HepG2 (cell line): ENCODE measurements at regions not wholly inside any gene's neighbourhood (a gene's known extent, or its start where the extent isn't known, plus 50 kb on each side); places are given as distances from the start of the nearest gene placed in this dataset.

Experiments
- ATAC-seq: fragments of 200-7000 bp; cut with Tn5 transposase; 3 replicates; pipeline ENCODE4 v1.9.1; 2020; ENCODE audit warnings: mild to moderate bottlenecking, moderate library complexity
- BruUV-seq: library from RNA; stranded (reverse); fragments of 400-500 nt; replicated peaks from 2 replicates; lab custom pipeline; 2021; lab: Mats Ljungman, UMichigan
- CTCF ChIA-PET: fragments of 300-600 bp; formaldehyde crosslinking; extraction: SDS; loops from one replicate; lab custom pipeline; 2021; ENCODE audit warnings: low total read pairs, inconsistent platforms, low intra/inter-chr PET ratio; lab: Yijun Ruan, JAX
- POLR2A ChIA-PET: fragments of 350-600 bp; sonication (Branson Sonifier 250); formaldehyde crosslinking; loops from one replicate; lab custom pipeline; 2020; ENCODE audit warnings: antibody characterized with exemption, inconsistent platforms; lab: Yijun Ruan, JAX
- DNase-seq: peaks from one replicate; pipeline ENCODE4 v3.0.0-alpha.2; 2015; ENCODE audit warnings: low spot score
- FAIRE-seq: peaks from 3 replicates; lab custom pipeline; 2011; peaks lifted over from hg19 to GRCh38; lab: Jason Lieb, UNC
- H2AFZ ChIP-seq: one replicate; pipeline ENCODE4 v1.6.1; 2011; ENCODE audit warnings: low read length, inconsistent platforms
- H3K27ac ChIP-seq: fragments of 300-600 bp; 3 replicates; pipeline ENCODE4 v1.8.0; 2011; ENCODE audit warnings: mixed run types, mild to moderate bottlenecking, mixed read lengths, low read length, inconsistent platforms; ENCODE audit not compliant: insufficient read depth; ENCODE audit errors: extremely low read length
- H3K27me3 ChIP-seq, 2 experiments: fragments of 200-600 bp in 1 of 2; 2 replicates in 1 of 2; 3 replicates in 1 of 2; pipeline versions ENCODE4 v1.6.0 to v1.8.0; 2011; ENCODE audit warnings: low read length in 2 of 2, mild to moderate bottlenecking in 2 of 2, moderate library complexity in 2 of 2, inconsistent platforms in 1 of 2; ENCODE audit not compliant: insufficient read depth in 2 of 2, control insufficient read depth in 1 of 2
- H3K36me3 ChIP-seq, 2 experiments: fragments of 200-600 bp in 1 of 2; replicated peaks in 1 of 2; 2 replicates in 1 of 2; 3 replicates in 1 of 2; pipeline versions ENCODE4 v1.5.1 to v1.8.0; 2011; ENCODE audit warnings: low read length in 2 of 2, inconsistent platforms in 1 of 2; ENCODE audit not compliant: insufficient read depth in 2 of 2, control insufficient read depth in 1 of 2
- H3K4me1 ChIP-seq: 2 replicates; pipeline ENCODE4 v1.5.1; 2012; ENCODE audit warnings: low read length, inconsistent platforms; ENCODE audit not compliant: insufficient read depth
- H3K4me2 ChIP-seq: 2 replicates; pipeline ENCODE4 v1.6.0; 2011; ENCODE audit warnings: low read depth, low read length, inconsistent platforms
- H3K4me3 ChIP-seq, 3 experiments: fragments of 200-600 bp in 1 of 3; sonication (generic), shearing (Covaris generic) in 1 of 3; replicated peaks in 1 of 3; 2 replicates each; pipeline ENCODE4 v1.5.1; 2011 to 2016; ENCODE audit warnings: low read length in 3 of 3, inconsistent platforms in 2 of 3, low read depth in 2 of 3, mild to moderate bottlenecking in 2 of 3, control low read depth in 1 of 3, mixed read lengths in 1 of 3; ENCODE audit not compliant: insufficient read depth in 1 of 3
- H3K79me2 ChIP-seq: one replicate; pipeline ENCODE4 v1.6.1; 2011; ENCODE audit warnings: low read length, inconsistent platforms; ENCODE audit not compliant: insufficient read depth
- H3K9ac ChIP-seq: 2 replicates; pipeline ENCODE4 v1.6.0; 2011; ENCODE audit warnings: mild to moderate bottlenecking, low read depth, low read length, inconsistent platforms; ENCODE audit not compliant: insufficient read depth
- H3K9me3 ChIP-seq: 2 replicates; pipeline ENCODE4 v1.5.1; 2012; ENCODE audit warnings: mild to moderate bottlenecking, low read length
- H4K20me1 ChIP-seq: 2 replicates; pipeline ENCODE4 v1.6.0; 2011; ENCODE audit warnings: inconsistent platforms, mild to moderate bottlenecking, low read length, moderate library complexity; ENCODE audit not compliant: insufficient read depth
- AGO2 ChIP-seq: fragments of 200-400 bp; formaldehyde crosslinking; optimal IDR thresholded peaks from 2 replicates; pipeline ENCODE3; 2017; ENCODE audit warnings: mild to moderate bottlenecking, low read depth, low read length, moderate library complexity
- DR1 ChIP-seq: sonication (generic); formaldehyde crosslinking; IDR thresholded peaks from 2 replicates; pipeline ENCODE4 v1.8.0; 2021; ENCODE audit warnings: mild to moderate bottlenecking, missing genetic modification reagents, inconsistent platforms
- RBAK ChIP-seq: sonication (generic); formaldehyde crosslinking; IDR thresholded peaks from 2 replicates; pipeline ENCODE4 v1.5.1; 2020; ENCODE audit warnings: mild to moderate bottlenecking, missing genetic modification reagents
- RCOR2 ChIP-seq: IDR thresholded peaks from 2 replicates; pipeline ENCODE4 v1.6.1; 2016; ENCODE audit warnings: missing biosample characterization, missing genetic modification reagents
- ZBTB42 ChIP-seq: sonication (generic); formaldehyde crosslinking; IDR thresholded peaks from 2 replicates; pipeline ENCODE4 v1.5.0; 2020; ENCODE audit warnings: mild to moderate bottlenecking, missing genetic modification reagents
- ZFX ChIP-seq: sonication (generic); formaldehyde crosslinking; IDR thresholded peaks from 2 replicates; pipeline ENCODE4 v1.4.0; 2020; ENCODE audit warnings: mild to moderate bottlenecking, low read depth, missing genetic modification reagents, moderate library complexity
- ZNF30 ChIP-seq: sonication (generic); formaldehyde crosslinking; IDR thresholded peaks from 2 replicates; pipeline ENCODE4 v1.5.0; 2020; ENCODE audit warnings: mild to moderate bottlenecking, missing genetic modification reagents
- ZNF562 ChIP-seq: sonication (generic); formaldehyde crosslinking; IDR thresholded peaks from 2 replicates; pipeline ENCODE4 v1.8.0; 2022; ENCODE audit warnings: missing genetic modification reagents, borderline replicate concordance
- ZNF598 ChIP-seq: sonication (generic); formaldehyde crosslinking; IDR thresholded peaks from 2 replicates; pipeline ENCODE4 v1.5.1; 2020; ENCODE audit warnings: mild to moderate bottlenecking, missing genetic modification reagents, borderline replicate concordance
- WGBS: methylation state at CpG from one replicate; pipeline ENCODE4 v1.1.6; 2017; ENCODE audit warnings: low lambda C conversion rate; 5-methylcytosine and 5-hydroxymethylcytosine counted together
- in situ Hi-C: cut with HindIII; loops from 2 replicates; pipeline ENCODE4 v1.10.0; 2017; ENCODE audit warnings: low pct_unique_long_range_greater_than_20kb; ENCODE audit not compliant: extremely low pct_ligation_motif_present
- intact Hi-C: fragments of 100-400 bp; cut with micrococcal nuclease; formaldehyde crosslinking; loops from one replicate; pipeline ENCODE4 v1.10.0; 2022; ENCODE audit not compliant: unreplicated experiment
- TF ChIP-seq, protein P1 (sequence below): sonication (generic); formaldehyde crosslinking; IDR thresholded peaks from 2 replicates; pipeline ENCODE4 v1.9.0; 2021; ENCODE audit warnings: mild to moderate bottlenecking, missing genetic modification reagents
- TF ChIP-seq, protein P2 (sequence below): sonication (generic); formaldehyde crosslinking; IDR thresholded peaks from 2 replicates; pipeline ENCODE4 v1.5.1; 2020; ENCODE audit warnings: missing genetic modification reagents, mild to moderate bottlenecking, borderline replicate concordance

DNA sequence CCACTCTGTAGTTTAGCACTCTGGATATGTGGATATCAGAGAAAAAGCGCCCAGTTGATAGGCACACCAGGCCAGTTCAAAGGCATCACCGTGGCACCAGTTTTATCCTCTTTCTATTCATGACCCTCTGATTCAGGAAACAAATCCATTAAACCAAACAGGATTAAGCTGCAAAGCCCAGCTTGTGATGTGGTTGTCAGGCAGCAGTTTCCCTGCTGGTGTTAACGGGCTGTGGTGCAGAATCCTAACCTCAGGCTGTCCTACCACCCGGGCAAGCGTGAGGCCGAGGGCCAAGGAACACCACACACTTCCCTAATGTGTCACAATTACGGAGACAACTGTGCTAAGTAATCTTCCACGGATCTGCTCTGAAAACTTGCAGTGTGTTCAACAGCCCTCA, 209.1 kb downstream of the OLFM4 start (continued):
- TF ChIP-seq AGO2 (no peak), RBAK (CRISPR knock-in tag) (no peak), ZBTB42 (CRISPR knock-in tag) (no peak), ZFX (no peak), DR1 (CRISPR knock-in tag) (no peak), ZNF562 (CRISPR knock-in tag) (no peak)
- TF ChIP-seq, all 625 proteins: peak for 0

DNA sequence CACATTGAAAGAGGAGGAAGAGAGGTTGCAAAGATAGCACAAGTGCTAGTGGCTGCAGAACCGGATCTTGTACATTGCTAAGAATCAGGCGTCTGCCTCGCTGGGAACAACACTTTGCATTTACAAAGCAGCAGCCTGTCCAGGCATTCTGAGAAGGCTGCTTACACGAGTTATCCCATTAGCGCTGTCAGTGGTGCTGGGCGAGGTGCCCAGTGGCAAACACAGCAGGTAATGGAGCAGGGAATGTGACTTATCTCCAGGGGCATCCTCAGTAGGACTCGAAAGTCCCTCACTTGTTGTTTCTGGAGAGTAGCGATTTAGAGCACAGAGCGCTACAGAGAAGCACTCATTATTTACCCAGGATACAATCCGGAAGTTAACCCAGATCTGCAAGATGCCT, 209.6 kb downstream of the OLFM4 start:
- ATAC-seq (no peak), FAIRE-seq (no peak), DNase-seq (no peak)
- Histone ChIP-seq H3K9ac (no peak overlapping the region), H4K20me1 (no peaks in the 10 kb centered on the region), H2AFZ (no peak overlapping the region), H3K79me2 (no peaks in the 10 kb centered on the region), H3K4me3 (no peak overlapping the region), H3K4me2 (no peak overlapping the region), H3K27ac (no peak overlapping the region), H3K4me1 (no peaks in the 10 kb centered on the region), H3K9me3 (no peaks in the 10 kb centered on the region), H3K27me3 (peaks cover 3 to 4% of the 10 kb centered on the region in 2 experiments; a peak in 3 of 5 replicates), H3K36me3 (no peaks in the 10 kb centered on the region)
- intact Hi-C loops: no loop called here
- WGBS: 3% methylated on average over 5 of the region's 10 CpGs
- ChIA-PET CTCF (no interaction called here), POLR2A (no interaction called here)
- in situ Hi-C loops: no loop called here
- TF ChIP-seq ZNF598 (CRISPR knock-in tag) (no peak), ZNF30 (no peak), RCOR2 (CRISPR knock-in tag) (no peak)
- TF ChIP-seq, protein P1, sequence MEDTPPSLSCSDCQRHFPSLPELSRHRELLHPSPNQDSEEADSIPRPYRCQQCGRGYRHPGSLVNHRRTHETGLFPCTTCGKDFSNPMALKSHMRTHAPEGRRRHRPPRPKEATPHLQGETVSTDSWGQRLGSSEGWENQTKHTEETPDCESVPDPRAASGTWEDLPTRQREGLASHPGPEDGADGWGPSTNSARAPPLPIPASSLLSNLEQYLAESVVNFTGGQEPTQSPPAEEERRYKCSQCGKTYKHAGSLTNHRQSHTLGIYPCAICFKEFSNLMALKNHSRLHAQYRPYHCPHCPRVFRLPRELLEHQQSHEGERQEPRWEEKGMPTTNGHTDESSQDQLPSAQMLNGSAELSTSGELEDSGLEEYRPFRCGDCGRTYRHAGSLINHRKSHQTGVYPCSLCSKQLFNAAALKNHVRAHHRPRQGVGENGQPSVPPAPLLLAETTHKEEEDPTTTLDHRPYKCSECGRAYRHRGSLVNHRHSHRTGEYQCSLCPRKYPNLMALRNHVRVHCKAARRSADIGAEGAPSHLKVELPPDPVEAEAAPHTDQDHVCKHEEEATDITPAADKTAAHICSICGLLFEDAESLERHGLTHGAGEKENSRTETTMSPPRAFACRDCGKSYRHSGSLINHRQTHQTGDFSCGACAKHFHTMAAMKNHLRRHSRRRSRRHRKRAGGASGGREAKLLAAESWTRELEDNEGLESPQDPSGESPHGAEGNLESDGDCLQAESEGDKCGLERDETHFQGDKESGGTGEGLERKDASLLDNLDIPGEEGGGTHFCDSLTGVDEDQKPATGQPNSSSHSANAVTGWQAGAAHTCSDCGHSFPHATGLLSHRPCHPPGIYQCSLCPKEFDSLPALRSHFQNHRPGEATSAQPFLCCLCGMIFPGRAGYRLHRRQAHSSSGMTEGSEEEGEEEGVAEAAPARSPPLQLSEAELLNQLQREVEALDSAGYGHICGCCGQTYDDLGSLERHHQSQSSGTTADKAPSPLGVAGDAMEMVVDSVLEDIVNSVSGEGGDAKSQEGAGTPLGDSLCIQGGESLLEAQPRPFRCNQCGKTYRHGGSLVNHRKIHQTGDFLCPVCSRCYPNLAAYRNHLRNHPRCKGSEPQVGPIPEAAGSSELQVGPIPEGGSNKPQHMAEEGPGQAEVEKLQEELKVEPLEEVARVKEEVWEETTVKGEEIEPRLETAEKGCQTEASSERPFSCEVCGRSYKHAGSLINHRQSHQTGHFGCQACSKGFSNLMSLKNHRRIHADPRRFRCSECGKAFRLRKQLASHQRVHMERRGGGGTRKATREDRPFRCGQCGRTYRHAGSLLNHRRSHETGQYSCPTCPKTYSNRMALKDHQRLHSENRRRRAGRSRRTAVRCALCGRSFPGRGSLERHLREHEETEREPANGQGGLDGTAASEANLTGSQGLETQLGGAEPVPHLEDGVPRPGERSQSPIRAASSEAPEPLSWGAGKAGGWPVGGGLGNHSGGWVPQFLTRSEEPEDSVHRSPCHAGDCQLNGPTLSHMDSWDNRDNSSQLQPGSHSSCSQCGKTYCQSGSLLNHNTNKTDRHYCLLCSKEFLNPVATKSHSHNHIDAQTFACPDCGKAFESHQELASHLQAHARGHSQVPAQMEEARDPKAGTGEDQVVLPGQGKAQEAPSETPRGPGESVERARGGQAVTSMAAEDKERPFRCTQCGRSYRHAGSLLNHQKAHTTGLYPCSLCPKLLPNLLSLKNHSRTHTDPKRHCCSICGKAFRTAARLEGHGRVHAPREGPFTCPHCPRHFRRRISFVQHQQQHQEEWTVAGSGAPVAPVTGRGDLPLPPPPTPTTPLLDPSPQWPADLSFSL: no peak
- TF ChIP-seq, protein P2, sequence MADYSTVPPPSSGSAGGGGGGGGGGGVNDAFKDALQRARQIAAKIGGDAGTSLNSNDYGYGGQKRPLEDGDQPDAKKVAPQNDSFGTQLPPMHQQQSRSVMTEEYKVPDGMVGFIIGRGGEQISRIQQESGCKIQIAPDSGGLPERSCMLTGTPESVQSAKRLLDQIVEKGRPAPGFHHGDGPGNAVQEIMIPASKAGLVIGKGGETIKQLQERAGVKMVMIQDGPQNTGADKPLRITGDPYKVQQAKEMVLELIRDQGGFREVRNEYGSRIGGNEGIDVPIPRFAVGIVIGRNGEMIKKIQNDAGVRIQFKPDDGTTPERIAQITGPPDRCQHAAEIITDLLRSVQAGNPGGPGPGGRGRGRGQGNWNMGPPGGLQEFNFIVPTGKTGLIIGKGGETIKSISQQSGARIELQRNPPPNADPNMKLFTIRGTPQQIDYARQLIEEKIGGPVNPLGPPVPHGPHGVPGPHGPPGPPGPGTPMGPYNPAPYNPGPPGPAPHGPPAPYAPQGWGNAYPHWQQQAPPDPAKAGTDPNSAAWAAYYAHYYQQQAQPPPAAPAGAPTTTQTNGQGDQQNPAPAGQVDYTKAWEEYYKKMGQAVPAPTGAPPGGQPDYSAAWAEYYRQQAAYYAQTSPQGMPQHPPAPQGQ (CRISPR knock-in tag): no peak
- BruUV-seq: no TSS peak
